HG02610 (cell line): ENCODE measurements at regions not wholly inside any gene's neighbourhood (a gene's known extent, or its start where the extent isn't known, plus 50 kb on each side); places are given as distances from the start of the nearest gene placed in this dataset.

Experiments used
- ATAC-seq: cut with Tn5 transposase; IDR thresholded peaks from one replicate; pipeline ENCODE4 v1.9.1; 2021; ENCODE audit warnings: mild to moderate bottlenecking, moderate library complexity; ENCODE audit not compliant: unreplicated experiment

- no peak for ATAC-seq
These were observed 665.9 kb downstream of the SQOR start for GRCh38 chr15:46300716-46301115.

DNA sequence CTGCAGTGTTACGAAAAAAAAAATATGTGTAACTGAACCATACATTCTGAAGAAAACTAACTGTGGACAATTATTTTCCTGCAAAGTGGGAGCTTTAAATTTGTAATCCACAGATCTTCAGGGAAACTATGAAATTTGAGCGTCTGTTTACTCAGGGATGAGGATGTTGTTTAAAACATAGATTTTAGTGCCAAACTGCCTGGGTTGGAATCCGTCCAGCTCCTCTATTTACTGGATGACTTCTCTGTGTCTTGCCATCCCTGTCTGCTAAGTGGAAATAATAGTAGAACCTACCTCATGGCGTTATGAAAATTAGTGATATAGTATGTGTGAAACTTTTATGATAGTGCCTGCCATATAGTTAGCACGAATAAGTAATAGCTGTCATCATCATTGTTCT, 666.5 kb downstream of the SQOR start:
- no peak for ATAC-seq

- ATAC-seq, result no peak
These were observed 667.0 kb downstream of the SQOR start for GRCh38 chr15:46301826-46302225.

DNA sequence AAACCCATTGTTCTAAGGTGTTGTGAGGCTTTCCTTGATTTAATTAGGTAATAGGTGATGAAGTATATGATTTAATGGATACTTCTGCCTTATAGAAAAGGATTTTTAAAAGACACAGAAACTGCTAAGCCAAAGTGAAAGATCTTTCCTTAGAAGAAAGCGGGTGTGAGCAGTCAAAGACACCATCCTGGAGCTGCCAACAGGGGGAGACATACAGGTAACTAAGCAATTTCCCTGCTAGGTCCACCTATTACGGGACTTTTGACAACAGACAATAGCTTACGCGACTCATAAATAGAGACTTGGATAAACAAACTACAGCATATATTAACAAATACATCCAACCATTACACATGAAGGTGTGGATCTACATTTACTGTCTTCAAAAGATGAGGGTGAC, 669.5 kb downstream of the SQOR start:
- no peak for ATAC-seq

DNA sequence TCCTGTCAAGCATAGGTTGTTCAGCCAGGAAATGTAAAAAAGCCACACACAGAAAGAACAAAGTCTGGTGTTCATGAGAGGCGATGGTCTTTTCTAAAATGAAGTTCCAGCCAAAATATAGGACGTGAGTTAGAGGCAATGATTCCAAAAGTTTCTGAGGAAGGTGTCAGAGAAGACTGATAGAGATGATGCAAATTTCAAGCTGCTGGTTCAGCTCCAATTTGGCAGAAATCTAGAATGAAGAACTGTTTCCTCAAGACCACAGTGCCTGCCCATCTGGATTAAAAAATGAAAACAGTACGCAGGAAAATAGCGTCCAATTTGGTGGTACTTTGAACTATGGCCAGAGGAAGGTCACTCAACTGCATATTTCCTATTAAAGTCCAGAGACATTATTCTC, 672.9 kb downstream of the SQOR start:
- no peak for ATAC-seq

- ATAC-seq, result no peak
These were observed 675.1 kb downstream of the SQOR start for GRCh38 chr15:46309914-46310313.

DNA sequence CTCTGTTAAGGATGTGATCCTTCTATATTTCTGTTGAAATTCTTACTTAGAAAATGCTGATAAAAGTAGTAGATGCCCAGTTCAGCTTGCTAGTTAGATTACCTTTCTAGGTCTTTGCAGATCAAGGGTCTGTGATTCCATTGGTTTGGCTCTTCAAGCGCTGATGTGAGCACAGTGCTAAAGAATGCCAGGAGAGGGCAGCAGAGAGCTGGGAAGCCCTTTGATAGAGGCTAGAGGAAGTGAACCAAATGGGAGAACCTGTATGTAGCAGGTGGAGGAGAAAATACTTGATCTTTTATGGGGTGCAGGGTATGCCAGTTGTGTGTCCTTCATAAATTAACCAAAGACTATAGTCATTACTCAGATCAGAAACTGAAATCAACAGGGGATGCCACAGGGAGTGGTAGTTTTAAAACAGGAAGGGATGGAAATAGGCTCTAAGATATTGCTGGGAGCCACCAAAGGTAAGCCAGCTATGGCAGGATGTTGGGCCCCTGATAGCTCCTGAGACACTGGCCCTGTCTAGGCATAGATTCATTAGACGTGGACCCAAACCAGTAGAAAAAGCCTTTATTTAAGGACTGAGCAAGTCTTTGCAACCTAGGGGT, 677.4 kb downstream of the SQOR start:
- peak; percentile 94 for ATAC-seq

- ATAC-seq, result no peak
These were observed 680.6 kb downstream of the SQOR start for GRCh38 chr15:46315434-46315833.

GRCh38 chr15:46316024-46316423, 681.2 kb downstream of the SQOR start:
- ATAC-seq, result no peak

DNA sequence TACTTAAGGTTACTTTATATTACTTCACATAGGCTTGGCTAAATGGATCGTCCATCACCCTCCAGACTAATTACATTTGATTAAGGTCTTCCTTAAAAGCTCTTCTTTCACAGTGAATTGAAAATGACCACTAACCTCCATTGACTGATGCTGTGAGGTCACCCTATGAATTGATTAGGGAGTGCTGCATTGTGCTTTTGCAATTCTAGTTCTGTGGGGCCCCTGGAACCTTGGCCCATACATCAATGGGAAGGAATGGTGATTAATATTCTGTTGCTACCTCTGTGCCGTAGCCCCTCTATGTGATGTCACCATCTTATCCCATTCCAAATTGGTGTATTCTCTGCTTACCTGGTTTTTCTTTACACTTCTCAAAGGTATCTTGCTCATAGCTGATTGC, 682.2 kb downstream of the SQOR start:
- no peak for ATAC-seq

DNA sequence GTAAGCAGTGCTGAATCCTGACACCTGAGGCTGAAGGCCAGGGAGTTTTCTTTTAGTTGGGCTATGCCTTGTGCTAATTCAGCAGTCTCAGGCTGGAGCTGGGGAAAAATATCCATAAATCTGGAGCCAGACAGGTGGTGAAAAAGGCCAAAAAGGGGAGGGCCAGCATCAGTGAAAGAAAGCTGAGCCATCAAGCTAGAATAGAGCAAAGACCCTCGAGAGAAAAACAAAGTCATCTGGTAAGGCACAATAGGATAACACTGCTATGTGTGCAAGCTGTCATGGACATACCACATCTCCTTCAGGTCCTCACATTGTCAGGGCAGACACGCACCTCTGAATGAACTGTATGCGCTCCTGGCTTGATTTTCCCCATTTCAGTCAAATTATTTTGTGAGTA, 687.9 kb downstream of the SQOR start:
- no peak for ATAC-seq

- ATAC-seq, result no peak
These were observed 691.3 kb downstream of the SQOR start for GRCh38 chr15:46326173-46326572.

- no peak for ATAC-seq
These were observed 694.0 kb downstream of the SQOR start for GRCh38 chr15:46328821-46329220.

- ATAC-seq, result no peak
These were observed 695.0 kb downstream of the SQOR start for GRCh38 chr15:46329876-46330275.

- ATAC-seq, result no peak
These were observed 696.7 kb downstream of the SQOR start for GRCh38 chr15:46331546-46331945.

DNA sequence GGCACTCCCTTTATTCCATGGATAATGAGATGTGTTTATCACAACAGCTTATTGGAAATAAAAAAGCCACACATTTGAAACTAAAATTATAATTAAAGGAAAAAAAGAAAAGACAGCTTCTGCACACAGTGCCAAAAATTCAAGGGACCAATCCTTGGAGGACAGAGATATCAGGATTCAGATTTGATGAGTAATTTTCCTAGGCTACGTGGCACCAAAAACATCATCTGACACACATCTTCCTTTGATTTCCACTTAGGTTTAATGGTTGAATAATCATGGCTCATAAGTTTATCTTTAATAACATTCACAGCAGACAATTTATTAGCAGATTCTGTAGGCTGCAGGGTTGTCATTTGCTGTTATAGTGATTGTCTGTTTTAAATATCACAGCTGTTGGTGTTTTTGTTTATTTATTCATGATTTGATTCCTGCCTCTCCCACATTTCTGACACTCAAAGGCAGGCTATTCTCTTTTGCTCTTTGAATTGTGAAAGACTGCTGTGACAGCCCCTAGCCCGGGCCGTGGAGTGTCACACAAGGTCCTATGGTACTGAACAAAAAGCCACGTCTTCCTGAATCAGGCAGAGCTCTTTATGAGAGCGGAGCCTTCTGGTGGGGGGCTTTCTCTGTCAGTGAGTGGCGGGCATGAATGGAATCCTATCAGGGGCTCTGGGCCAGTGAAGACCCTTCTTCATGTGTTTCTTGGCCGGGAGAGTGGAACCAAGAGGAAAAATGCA, 708.5 kb downstream of the SQOR start:
- no peak for ATAC-seq

DNA sequence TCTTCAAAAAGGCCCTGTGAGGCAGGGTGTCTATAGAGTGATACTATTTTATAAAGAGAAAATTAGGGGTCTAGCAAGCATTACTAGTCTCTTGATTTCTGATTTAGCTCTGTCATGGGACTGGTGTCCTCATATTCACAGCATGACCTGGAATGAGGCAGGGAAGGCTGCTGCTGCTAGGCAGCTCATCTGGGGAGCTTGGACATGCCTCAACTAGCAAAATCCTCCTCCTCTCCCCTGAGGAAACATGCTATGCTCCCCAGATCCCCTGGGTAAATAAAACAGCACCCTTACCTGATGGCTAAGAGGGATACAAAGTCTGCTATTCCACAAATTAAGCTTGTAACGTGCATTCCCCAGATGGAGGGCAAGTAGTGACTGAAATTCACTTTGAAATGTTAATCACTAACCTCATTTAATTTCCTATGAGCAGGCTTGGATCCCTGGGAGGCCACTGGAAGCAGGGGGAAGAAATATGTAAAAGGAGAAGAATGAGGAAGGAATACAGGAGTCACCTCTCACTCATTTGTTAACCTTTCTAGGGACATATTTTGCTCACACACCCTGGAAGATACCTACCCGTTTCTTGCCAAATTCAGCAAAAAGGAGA, 709.4 kb downstream of the SQOR start:
- ATAC-seq, result no peak

DNA sequence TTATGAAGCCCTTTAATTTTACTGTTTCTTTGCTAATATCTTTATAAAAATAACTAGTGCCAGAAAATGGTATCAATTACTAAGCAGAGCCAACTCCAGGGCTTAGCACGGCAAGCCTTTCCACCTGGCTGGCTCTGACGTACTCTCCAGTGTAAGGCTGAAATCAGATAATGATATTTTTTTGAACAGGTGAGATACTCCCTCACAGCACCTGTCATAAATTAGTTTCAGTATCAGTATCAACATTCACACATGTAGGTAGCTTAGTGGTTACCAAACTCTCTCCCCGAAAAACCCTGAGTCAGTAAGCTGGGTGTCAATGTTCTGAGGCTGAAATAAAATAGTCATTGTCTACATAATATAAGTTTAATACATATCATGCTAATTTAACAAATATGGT, 710.1 kb downstream of the SQOR start:
- ATAC-seq, result no peak

- ATAC-seq, result no peak
These were observed 719.6 kb downstream of the SQOR start for GRCh38 chr15:46354443-46354842.

DNA sequence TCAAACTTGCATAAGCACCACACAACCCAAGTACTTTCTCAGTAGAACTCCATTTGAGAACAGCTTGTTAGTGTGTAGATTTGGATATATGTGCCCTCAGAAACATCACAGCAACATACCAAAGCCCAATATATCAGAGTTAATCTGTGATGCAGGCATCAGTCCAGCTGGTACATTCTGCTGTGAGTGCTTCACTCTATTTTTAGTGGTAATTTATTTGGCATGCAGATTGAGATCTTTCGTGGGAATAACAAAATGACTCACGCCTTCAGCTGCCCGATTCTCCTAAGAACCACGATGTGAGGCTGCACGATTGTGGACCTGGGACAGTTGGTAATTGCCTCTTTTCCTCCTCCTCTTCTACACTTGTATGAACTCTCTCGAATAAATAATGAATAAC, 730.7 kb downstream of the SQOR start:
- ATAC-seq, result no peak

GRCh38 chr15:46366360-46367007, 731.7 kb downstream of the SQOR start:
- no peak for ATAC-seq

DNA sequence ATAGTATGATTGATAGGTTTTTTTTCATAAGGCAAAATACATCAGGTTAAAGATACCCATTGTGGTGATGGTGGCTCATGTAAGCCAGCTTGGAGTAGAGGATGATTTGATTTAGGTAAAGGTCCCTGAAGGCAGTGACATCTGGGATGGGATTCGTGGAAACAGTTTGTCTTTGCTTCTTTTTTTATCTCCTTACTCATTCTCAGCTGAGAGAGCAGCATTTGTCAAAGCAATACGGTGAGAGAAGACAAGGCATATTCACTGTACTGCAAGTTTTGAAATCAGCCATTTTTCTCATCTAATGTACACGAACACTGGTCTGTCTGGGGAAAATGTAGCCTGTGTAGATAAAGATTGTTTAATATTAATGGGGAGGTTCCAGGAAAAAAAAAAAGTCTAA, 749.1 kb downstream of the SQOR start:
- no peak for ATAC-seq
